ENCODE measurements at regions not wholly inside any gene's neighbourhood (a gene's known extent, or its start where the extent isn't known, plus 50 kb on each side); places are given as distances from the start of the nearest gene placed in this dataset.
A peak's percentile ranks its signal among the peaks of the same experiment; 100 is the strongest.

- DNase-seq: no peak
- H3K4me2 ChIP-seq (ENCODE audit: low read length): no peak overlapping the region
- no peaks in the 10 kb centered on the region for H3K4me1 ChIP-seq (ENCODE audit: control insufficient read depth in 1 of 2, insufficient read depth in 2 of 2, low read length in 2 of 2)
- no peak overlapping the region for H3K9ac ChIP-seq (ENCODE audit: low read length)
- no peak overlapping the region for H3K18ac ChIP-seq (ENCODE audit: low read length)
- no peaks in the 10 kb centered on the region for H3K27me3 ChIP-seq (ENCODE audit: insufficient read depth, low read length)
- no peak overlapping the region for H2BK12ac ChIP-seq (ENCODE audit: low read length)
- H3K36me3 ChIP-seq (ENCODE audit: control insufficient read depth in 1 of 2, insufficient read depth in 2 of 2, low read length in 2 of 2): no peaks in the 10 kb centered on the region
- no peak overlapping the region for H4K8ac ChIP-seq (ENCODE audit: low read depth, low read length)
- no peak overlapping the region for H3K4me3 ChIP-seq (ENCODE audit: low read depth, low read length)
- H2AFZ ChIP-seq (ENCODE audit: insufficient read depth, low read length, poor library complexity): no peak overlapping the region
- no peak overlapping the region for H4K91ac ChIP-seq (ENCODE audit: low read depth, low read length)
- H4K12ac ChIP-seq (ENCODE audit: low read depth, low read length): no peak overlapping the region
- no peak overlapping the region for H2BK120ac ChIP-seq (ENCODE audit: insufficient read depth, low read length, poor library complexity)
- no peak overlapping the region for H3K23ac ChIP-seq (ENCODE audit: low read length)
- H3K79me2 ChIP-seq (ENCODE audit: control insufficient read depth, insufficient read depth, low read length, poor library complexity): no peaks in the 10 kb centered on the region
- no peak overlapping the region for H2AK5ac ChIP-seq (ENCODE audit: low read length)
- no peak overlapping the region for H3K14ac ChIP-seq (ENCODE audit: low read length)
- no peak overlapping the region for H2BK5ac ChIP-seq (ENCODE audit: low read depth, low read length, poor library complexity)
- H3K79me1 ChIP-seq (ENCODE audit: low read length): no peaks in the 10 kb centered on the region
- H3K4ac ChIP-seq (ENCODE audit: low read depth, low read length): no peak overlapping the region
- no CpG with 5 or more reads among the region's 2 CpGs for WGBS (ENCODE audit: extremely low coverage, insufficient coverage, insufficient read length)
- H3K27ac ChIP-seq (ENCODE audit: low read depth, low read length): no peak overlapping the region
- peaks cover 2% of the 10 kb centered on the region for H3K9me3 ChIP-seq (ENCODE audit: insufficient read depth, low read depth, low read length)
Measured at GRCh38 chr4:149026696-149027095, 584.5 kb upstream of the NR3C2 start.

- Histone ChIP-seq H2AFZ (ENCODE audit: insufficient read depth, low read length, poor library complexity) (no peak overlapping the region), H4K8ac (ENCODE audit: low read depth, low read length) (no peak overlapping the region), H4K12ac (ENCODE audit: low read depth, low read length) (no peak overlapping the region), H3K36me3 (ENCODE audit: control insufficient read depth in 1 of 2, insufficient read depth in 2 of 2, low read length in 2 of 2) (no peaks in the 10 kb centered on the region), H3K23ac (ENCODE audit: low read length) (no peak overlapping the region), H3K9me3 (ENCODE audit: insufficient read depth, low read depth, low read length) (no peaks in the 10 kb centered on the region), H3K4me1 (ENCODE audit: control insufficient read depth in 1 of 2, insufficient read depth in 2 of 2, low read length in 2 of 2) (no peaks in the 10 kb centered on the region), H2BK12ac (ENCODE audit: low read length) (no peak overlapping the region), H3K18ac (ENCODE audit: low read length) (no peak overlapping the region), H4K91ac (ENCODE audit: low read depth, low read length) (no peak overlapping the region), H2BK120ac (ENCODE audit: insufficient read depth, low read length, poor library complexity) (no peak overlapping the region), H3K9ac (ENCODE audit: low read length) (no peak overlapping the region), H3K79me1 (ENCODE audit: low read length) (no peaks in the 10 kb centered on the region), H3K4me2 (ENCODE audit: low read length) (no peak overlapping the region), H3K4ac (ENCODE audit: low read depth, low read length) (no peak overlapping the region), H3K4me3 (ENCODE audit: low read depth, low read length) (no peak overlapping the region), H3K14ac (ENCODE audit: low read length) (no peak overlapping the region), H3K79me2 (ENCODE audit: control insufficient read depth, insufficient read depth, low read length, poor library complexity) (no peaks in the 10 kb centered on the region), H2AK5ac (ENCODE audit: low read length) (no peak overlapping the region), H3K27me3 (ENCODE audit: insufficient read depth, low read length) (no peaks in the 10 kb centered on the region), H2BK5ac (ENCODE audit: low read depth, low read length, poor library complexity) (no peak overlapping the region), H3K27ac (ENCODE audit: low read depth, low read length) (no peak overlapping the region)
- no peak for DNase-seq
- no CpG with 5 or more reads among the region's 6 CpGs for WGBS (ENCODE audit: extremely low coverage, insufficient coverage, insufficient read length)
Measured at GRCh38 chr4:149017002-149017734, 575.0 kb upstream of the NR3C2 start.

- DNase-seq: peak; percentile 9 to 52
Measured at GRCh38 chr4:149009223-149009622, 567.0 kb upstream of the NR3C2 start.

GRCh38 chr4:149008415-149009025 is 566.3 kb upstream of the NR3C2 start:
- Histone ChIP-seq H3K79me2 (ENCODE audit: control insufficient read depth, insufficient read depth, low read length, poor library complexity) (no peaks in the 10 kb centered on the region), H3K27me3 (ENCODE audit: insufficient read depth, low read length) (no peaks in the 10 kb centered on the region), H3K79me1 (ENCODE audit: low read length) (no peaks in the 10 kb centered on the region), H3K9me3 (ENCODE audit: insufficient read depth, low read depth, low read length) (peaks cover 2% of the 10 kb centered on the region), H2BK12ac (ENCODE audit: low read length) (no peak overlapping the region), H3K4ac (ENCODE audit: low read depth, low read length) (no peak overlapping the region), H3K18ac (ENCODE audit: low read length) (no peak overlapping the region), H2BK120ac (ENCODE audit: insufficient read depth, low read length, poor library complexity) (no peak overlapping the region), H2AFZ (ENCODE audit: insufficient read depth, low read length, poor library complexity) (no peak overlapping the region), H3K9ac (ENCODE audit: low read length) (no peak overlapping the region), H2BK5ac (ENCODE audit: low read depth, low read length, poor library complexity) (no peak overlapping the region), H3K4me2 (ENCODE audit: low read length) (no peak overlapping the region), H3K36me3 (ENCODE audit: control insufficient read depth in 1 of 2, insufficient read depth in 2 of 2, low read length in 2 of 2) (no peaks in the 10 kb centered on the region), H4K8ac (ENCODE audit: low read depth, low read length) (no peak overlapping the region), H3K4me1 (ENCODE audit: control insufficient read depth in 1 of 2, insufficient read depth in 2 of 2, low read length in 2 of 2) (peaks cover 0 to 2% of the 10 kb centered on the region in 2 experiments), H3K14ac (ENCODE audit: low read length) (no peak overlapping the region), H3K4me3 (ENCODE audit: low read depth, low read length) (no peak overlapping the region), H3K27ac (ENCODE audit: low read depth, low read length) (no peak overlapping the region), H4K91ac (ENCODE audit: low read depth, low read length) (no peak overlapping the region), H3K23ac (ENCODE audit: low read length) (no peak overlapping the region), H2AK5ac (ENCODE audit: low read length) (no peak overlapping the region), H4K12ac (ENCODE audit: low read depth, low read length) (no peak overlapping the region)
- DNase-seq: peak in 1 of 2 donors; percentile 53
- no CpG with 5 or more reads among the region's 3 CpGs for WGBS (ENCODE audit: extremely low coverage, insufficient coverage, insufficient read length)

More at GRCh38 chr4:149009223-149009622, 567.0 kb upstream of the NR3C2 start:
- no peak overlapping the region for H3K14ac ChIP-seq (ENCODE audit: low read length)
- H4K91ac ChIP-seq (ENCODE audit: low read depth, low read length): no peak overlapping the region
- H4K8ac ChIP-seq (ENCODE audit: low read depth, low read length): no peak overlapping the region
- no peak overlapping the region for H2AK5ac ChIP-seq (ENCODE audit: low read length)
- H3K4me1 ChIP-seq (ENCODE audit: control insufficient read depth in 1 of 2, insufficient read depth in 2 of 2, low read length in 2 of 2): peaks cover 0 to 2% of the 10 kb centered on the region in 2 experiments
- H2BK12ac ChIP-seq (ENCODE audit: low read length): no peak overlapping the region
- no peaks in the 10 kb centered on the region for H3K27me3 ChIP-seq (ENCODE audit: insufficient read depth, low read length)
- no peak overlapping the region for H3K4ac ChIP-seq (ENCODE audit: low read depth, low read length)
- no peak overlapping the region for H3K18ac ChIP-seq (ENCODE audit: low read length)
- no peak overlapping the region for H3K4me3 ChIP-seq (ENCODE audit: low read depth, low read length)
- H3K79me2 ChIP-seq (ENCODE audit: control insufficient read depth, insufficient read depth, low read length, poor library complexity): no peaks in the 10 kb centered on the region
- H2AFZ ChIP-seq (ENCODE audit: insufficient read depth, low read length, poor library complexity): no peak overlapping the region
- H2BK5ac ChIP-seq (ENCODE audit: low read depth, low read length, poor library complexity): no peak overlapping the region
- H3K27ac ChIP-seq (ENCODE audit: low read depth, low read length): no peak overlapping the region
- H4K12ac ChIP-seq (ENCODE audit: low read depth, low read length): no peak overlapping the region
- H3K9ac ChIP-seq (ENCODE audit: low read length): no peak overlapping the region
- no peak overlapping the region for H3K4me2 ChIP-seq (ENCODE audit: low read length)
- WGBS (ENCODE audit: extremely low coverage, insufficient coverage, insufficient read length): no CpG with 5 or more reads among the region's 2 CpGs
- H3K79me1 ChIP-seq (ENCODE audit: low read length): no peaks in the 10 kb centered on the region
- H3K23ac ChIP-seq (ENCODE audit: low read length): no peak overlapping the region
- no peaks in the 10 kb centered on the region for H3K36me3 ChIP-seq (ENCODE audit: control insufficient read depth in 1 of 2, insufficient read depth in 2 of 2, low read length in 2 of 2)
- no peak overlapping the region for H2BK120ac ChIP-seq (ENCODE audit: insufficient read depth, low read length, poor library complexity)
- H3K9me3 ChIP-seq (ENCODE audit: insufficient read depth, low read depth, low read length): peaks cover 2% of the 10 kb centered on the region

All from trophoblast cell (in vitro differentiated cells and primary cell).